A549 (cell line): ENCODE measurements at regions not wholly inside any gene's neighbourhood (a gene's known extent, or its start where the extent isn't known, plus 50 kb on each side); places are given as distances from the start of the nearest gene placed in this dataset.

ENCODE experiments used
- ATAC-seq, 2 experiments: fragments of 200-7000 bp in 1 of 2; fragments of >200 bp in 1 of 2; cut with Nextera tagmentation in 1 of 2; cut with Tn5 transposase in 1 of 2; 3 replicates each; pipeline versions ENCODE4 v1.8.0 to v1.9.1; 2018 to 2020; ENCODE audit warnings: mild to moderate bottlenecking in 1 of 2, moderate library complexity in 1 of 2
- CTCF ChIA-PET: fragments of 300-600 bp; sonication (Branson Sonifier 250); formaldehyde crosslinking; extraction: SDS; loops from one replicate; lab custom pipeline; 2021; ENCODE audit warnings: antibody characterized with exemption, inconsistent platforms; lab: Yijun Ruan, JAX
- POLR2A ChIA-PET: fragments of 350-600 bp; formaldehyde crosslinking; extraction: SDS; loops from one replicate; lab custom pipeline; 2021; ENCODE audit warnings: antibody characterized with exemption, inconsistent platforms; lab: Yijun Ruan, JAX
- DNase-seq, 2 experiments: peaks; one replicate each; pipeline versions ENCODE4 v3.0.0 to v3.0.0-alpha.2; 2011 to 2016; ENCODE audit warnings: low read depth in 1 of 2, low spot score in 1 of 2
- FAIRE-seq: peaks from 2 replicates; lab custom pipeline; 2011; peaks lifted over from hg19 to GRCh38; lab: Jason Lieb, UNC
- H3K27ac ChIP-seq, 2 experiments: fragments of >200 bp; sonication (Bioruptor Twin); formaldehyde crosslinking; 3 replicates each; pipeline ENCODE4 v1.5.1; 2016 to 2017
- H3K4me1 ChIP-seq: fragments of >200 bp; sonication (Bioruptor Twin); formaldehyde crosslinking; 3 replicates; pipeline ENCODE4 v1.6.1; 2016
- H3K4me2 ChIP-seq: fragments of >200 bp; sonication (Bioruptor Twin); formaldehyde crosslinking; 3 replicates; pipeline ENCODE4 v1.6.1; 2016
- H3K4me3 ChIP-seq: fragments of >200 bp; sonication (Bioruptor Twin); formaldehyde crosslinking; 3 replicates; pipeline ENCODE4 v1.5.1; 2016
- H3K9me3 ChIP-seq: fragments of >200 bp; sonication (Bioruptor Twin); formaldehyde crosslinking; 3 replicates; pipeline ENCODE4 v1.6.1; 2016
- EHF ChIP-seq: fragments of 250-450 bp; sonication (Bioruptor Pico); IDR thresholded peaks from 2 replicates; pipeline ENCODE4 v1.5.0; 2020; ENCODE audit warnings: mild to moderate bottlenecking
- JUNB ChIP-seq: fragments of >200 bp; sonication (Bioruptor Twin); formaldehyde crosslinking; IDR thresholded peaks from 2 replicates; pipeline ENCODE4 v1.6.1; 2016
- KDM1A ChIP-seq: fragments of 200-600 bp; sonication (generic); IDR thresholded peaks from 2 replicates; pipeline ENCODE4 v1.6.1; 2016; ENCODE audit warnings: low read depth, mild to moderate bottlenecking
- MAFK ChIP-seq: fragments of 450-650 bp; IDR thresholded peaks from 2 replicates; pipeline ENCODE4 v1.6.1; 2014; ENCODE audit not compliant: partially characterized antibody
- SMC3 ChIP-seq: fragments of >200 bp; sonication (Bioruptor Twin); formaldehyde crosslinking; IDR thresholded peaks from 3 replicates; pipeline ENCODE4 v1.6.1; 2018; ENCODE audit warnings: inconsistent platforms
- SREBF2 ChIP-seq: fragments of 450-650 bp; IDR thresholded peaks from 2 replicates; pipeline ENCODE4 v1.6.1; 2014; ENCODE audit warnings: mild to moderate bottlenecking, moderate library complexity
- ZC3H11A ChIP-seq: fragments of 450-650 bp; IDR thresholded peaks from 2 replicates; pipeline ENCODE4 v1.6.1; 2014; ENCODE audit warnings: antibody characterized with exemption, mild to moderate bottlenecking
- WGBS: methylation state at CpG from one replicate; pipeline ENCODE4 v1.1.6; 2017; ENCODE audit errors: missing lambda C conversion rate; 5-methylcytosine and 5-hydroxymethylcytosine counted together
- TF ChIP-seq, protein P1 (sequence below): fragments of >200 bp; sonication (Bioruptor Twin); formaldehyde crosslinking; IDR thresholded peaks from 3 replicates; pipeline ENCODE4 v1.6.1; 2016

DNA sequence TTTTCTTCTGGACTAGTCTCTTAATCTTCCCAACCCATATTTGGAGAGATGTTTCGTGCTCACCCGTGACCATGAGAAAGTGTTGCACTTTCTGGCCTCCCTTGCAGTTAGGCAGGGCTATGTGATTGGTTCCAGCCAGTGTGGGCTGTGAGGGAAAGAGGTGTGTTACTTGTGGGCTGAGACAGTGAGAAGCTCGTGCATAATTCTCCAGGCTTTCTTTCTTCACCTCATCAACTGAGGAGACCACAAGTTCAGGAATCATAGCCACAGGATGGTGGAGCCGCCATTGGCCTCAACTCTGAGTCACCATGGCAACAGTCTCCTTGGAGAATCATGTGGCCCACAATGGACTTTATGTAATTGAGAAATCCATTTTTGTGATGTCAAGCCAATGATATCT lies 57.5 kb upstream of the FUCA2 start (continued):
- TF ChIP-seq EHF (CRISPR knock-in tag): no peak
- TF ChIP-seq JUNB: no peak
- TF ChIP-seq, protein P1, sequence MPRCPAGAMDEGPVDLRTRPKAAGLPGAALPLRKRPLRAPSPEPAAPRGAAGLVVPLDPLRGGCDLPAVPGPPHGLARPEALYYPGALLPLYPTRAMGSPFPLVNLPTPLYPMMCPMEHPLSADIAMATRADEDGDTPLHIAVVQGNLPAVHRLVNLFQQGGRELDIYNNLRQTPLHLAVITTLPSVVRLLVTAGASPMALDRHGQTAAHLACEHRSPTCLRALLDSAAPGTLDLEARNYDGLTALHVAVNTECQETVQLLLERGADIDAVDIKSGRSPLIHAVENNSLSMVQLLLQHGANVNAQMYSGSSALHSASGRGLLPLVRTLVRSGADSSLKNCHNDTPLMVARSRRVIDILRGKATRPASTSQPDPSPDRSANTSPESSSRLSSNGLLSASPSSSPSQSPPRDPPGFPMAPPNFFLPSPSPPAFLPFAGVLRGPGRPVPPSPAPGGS: no peak

DNA sequence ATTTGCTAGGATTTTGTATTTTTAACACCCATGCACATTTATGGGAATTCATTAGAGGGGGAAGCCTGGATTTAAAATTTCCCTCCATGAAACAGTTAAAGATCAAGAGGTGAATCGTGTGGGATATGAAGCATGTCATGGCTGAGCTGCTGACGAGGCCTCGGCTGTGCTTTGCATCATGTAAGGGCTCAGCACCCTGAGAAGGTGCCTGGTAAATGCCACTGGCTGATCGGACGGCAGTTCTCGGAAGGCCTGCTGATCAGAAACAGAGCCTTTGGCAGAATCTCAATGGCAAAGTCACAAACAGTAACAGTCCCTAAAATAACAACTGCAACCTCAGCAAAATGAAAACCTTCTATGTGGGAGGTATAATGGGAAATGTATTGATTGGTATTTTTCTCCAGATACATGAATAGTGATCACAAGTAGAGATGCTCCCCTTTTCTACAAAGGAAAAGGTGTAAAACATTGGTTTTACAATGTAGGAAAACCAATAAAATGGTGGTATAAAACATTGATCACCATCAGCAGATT lies 53.0 kb upstream of the FUCA2 start:
- CTCF ChIA-PET: no interaction called here
- no peaks in the 10 kb centered on the region for H3K4me1 ChIP-seq
- no peak for FAIRE-seq
- DNase-seq: no peak
- no peak overlapping the region for H3K27ac ChIP-seq
- H3K4me2 ChIP-seq: no peak overlapping the region
- no peak overlapping the region for H3K4me3 ChIP-seq
- ATAC-seq: no peak
- WGBS: 82% methylated on average over 6 of the region's 6 CpGs
- H3K9me3 ChIP-seq: no peaks in the 10 kb centered on the region
- peak; percentile 73 for TF ChIP-seq MAFK
- TF ChIP-seq ZC3H11A: no peak
- POLR2A ChIA-PET: no interaction called here

DNA sequence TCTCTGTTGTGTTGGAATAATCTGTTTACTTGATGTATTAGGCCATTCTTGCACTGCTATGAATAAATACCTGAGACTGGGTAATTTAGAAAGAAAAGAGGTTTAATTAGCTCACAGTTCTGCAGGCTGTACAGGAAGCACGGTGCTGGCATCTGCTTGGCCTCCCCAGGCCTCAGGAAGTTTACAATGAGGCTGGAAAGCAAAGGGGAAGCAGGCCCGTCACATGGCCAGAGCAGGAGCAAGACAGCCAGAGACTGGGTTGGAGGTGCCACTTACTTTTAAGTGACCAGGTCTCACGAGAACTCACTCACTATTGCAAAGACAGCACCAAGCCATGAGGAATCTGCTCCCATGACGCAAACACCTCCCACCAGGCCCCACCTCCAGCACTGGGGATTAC lies 50.6 kb upstream of the FUCA2 start:
- ATAC-seq: no peak

More for the DNA sequence above, 50.6 kb upstream of the FUCA2 start:
- ChIA-PET CTCF (interaction anchor here (1.4 kb wide), 1 partner anchor 13 kb away, joined by 5 read pairs; no protein-coding TSS in a partner anchor), POLR2A (no interaction called here)
- Histone ChIP-seq H3K4me1 (no peaks in the 10 kb centered on the region), H3K4me3 (no peak overlapping the region), H3K9me3 (no peaks in the 10 kb centered on the region), H3K4me2 (no peak overlapping the region), H3K27ac (no peak overlapping the region)
- 81% methylated on average over 4 of the region's 4 CpGs for WGBS
- DNase-seq: no peak
- FAIRE-seq: no peak
- no peak for TF ChIP-seq SREBF2
- TF ChIP-seq SMC3: no peak
- no peak for TF ChIP-seq KDM1A
